AG09319 (cell line): ENCODE measurements at regions not wholly inside any gene's neighbourhood (a gene's known extent, or its start where the extent isn't known, plus 50 kb on each side); places are given as distances from the start of the nearest gene placed in this dataset.

Experiments used
- DNase-seq: peaks from one replicate; pipeline ENCODE4 v3.0.0-alpha.2; 2010; ENCODE audit warnings: low read depth; ENCODE audit errors: extremely low read depth
- TF ChIP-seq, protein P1 (sequence below): IDR thresholded peaks from 2 replicates; pipeline ENCODE4 v1.5.1; 2011; ENCODE audit warnings: low read depth, mild to moderate bottlenecking, inconsistent platforms, low read length, moderate library complexity

DNA sequence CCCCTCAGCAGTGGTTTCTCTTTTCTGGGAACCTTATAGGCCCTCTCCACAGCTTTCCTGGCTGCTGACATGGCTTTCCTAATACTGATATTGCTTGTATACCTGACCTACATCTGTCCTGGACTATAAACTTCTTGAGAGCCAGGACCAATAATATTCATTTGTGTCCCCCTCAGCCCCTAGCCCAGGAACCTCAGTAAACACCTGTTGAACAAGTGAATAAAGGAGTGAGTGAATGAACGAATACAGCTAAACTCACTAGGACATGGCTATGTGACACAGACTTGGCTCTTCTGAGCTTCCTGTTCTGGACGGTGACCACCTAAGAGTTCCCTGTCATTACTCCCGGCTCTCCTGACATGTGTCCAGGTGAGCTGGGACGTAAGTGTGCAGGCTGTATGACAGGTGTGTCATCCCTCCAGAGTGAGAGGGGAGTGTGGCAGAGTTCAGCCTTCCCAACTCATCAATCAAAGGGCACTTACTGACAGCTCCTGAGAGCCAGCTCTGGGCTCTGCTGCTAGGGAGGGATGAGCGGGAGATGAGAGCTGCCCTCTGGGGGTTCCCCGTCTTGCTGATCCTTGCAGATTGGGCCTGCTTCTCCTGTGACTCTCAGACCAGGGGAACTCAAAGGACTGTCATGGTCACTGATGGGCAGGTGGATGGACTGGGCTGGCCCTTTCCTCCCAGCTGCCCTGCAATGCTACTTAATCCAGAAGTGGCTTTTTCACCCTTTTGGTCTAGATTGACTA, 84.5 kb downstream of the HIF1AN start:
- TF ChIP-seq, protein P1, sequence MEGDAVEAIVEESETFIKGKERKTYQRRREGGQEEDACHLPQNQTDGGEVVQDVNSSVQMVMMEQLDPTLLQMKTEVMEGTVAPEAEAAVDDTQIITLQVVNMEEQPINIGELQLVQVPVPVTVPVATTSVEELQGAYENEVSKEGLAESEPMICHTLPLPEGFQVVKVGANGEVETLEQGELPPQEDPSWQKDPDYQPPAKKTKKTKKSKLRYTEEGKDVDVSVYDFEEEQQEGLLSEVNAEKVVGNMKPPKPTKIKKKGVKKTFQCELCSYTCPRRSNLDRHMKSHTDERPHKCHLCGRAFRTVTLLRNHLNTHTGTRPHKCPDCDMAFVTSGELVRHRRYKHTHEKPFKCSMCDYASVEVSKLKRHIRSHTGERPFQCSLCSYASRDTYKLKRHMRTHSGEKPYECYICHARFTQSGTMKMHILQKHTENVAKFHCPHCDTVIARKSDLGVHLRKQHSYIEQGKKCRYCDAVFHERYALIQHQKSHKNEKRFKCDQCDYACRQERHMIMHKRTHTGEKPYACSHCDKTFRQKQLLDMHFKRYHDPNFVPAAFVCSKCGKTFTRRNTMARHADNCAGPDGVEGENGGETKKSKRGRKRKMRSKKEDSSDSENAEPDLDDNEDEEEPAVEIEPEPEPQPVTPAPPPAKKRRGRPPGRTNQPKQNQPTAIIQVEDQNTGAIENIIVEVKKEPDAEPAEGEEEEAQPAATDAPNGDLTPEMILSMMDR: no peak
- no peak for DNase-seq

DNA sequence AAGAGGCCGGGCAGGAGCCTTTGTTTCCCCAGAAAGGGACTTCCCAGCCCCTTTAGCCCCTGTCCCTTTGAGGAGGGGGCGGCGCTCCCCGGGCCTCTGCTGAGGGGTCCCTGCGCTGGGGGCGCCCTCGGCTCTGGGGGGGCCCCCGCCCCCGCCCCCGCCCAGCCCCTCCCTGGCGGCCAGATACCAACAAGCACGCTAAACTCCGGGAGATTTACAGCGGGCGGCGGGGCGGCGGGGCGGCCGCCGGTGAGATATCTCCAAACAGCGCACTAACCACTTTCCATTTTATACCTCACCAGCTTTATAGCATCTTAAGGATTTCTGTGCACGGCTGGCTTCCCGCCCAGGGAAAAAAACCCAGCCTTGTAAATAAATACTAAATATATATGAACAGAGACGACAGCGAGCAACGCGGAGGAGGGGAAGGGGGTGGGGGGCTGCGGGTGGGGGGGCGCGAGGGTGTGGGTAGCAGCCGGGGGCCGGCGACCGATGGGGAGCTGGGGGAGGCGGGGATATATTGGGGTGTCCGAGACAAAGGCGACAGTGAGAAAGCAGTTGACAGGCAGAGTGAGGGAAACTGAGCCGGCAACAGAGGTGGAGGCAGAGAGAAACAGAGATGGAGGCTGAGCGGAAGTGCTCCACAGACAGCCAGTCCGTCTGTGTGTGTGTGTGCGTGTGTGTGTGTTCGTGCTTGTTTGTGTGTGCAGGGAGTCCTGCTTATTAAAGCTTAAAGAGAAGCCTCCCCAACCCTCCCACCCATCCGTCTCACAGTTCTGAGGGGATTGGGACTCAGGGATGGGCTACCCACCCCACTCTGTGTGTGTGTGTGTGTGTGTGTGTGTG, 85.8 kb downstream of the HIF1AN start:
- TF ChIP-seq, protein P1: no peak
- no peak for DNase-seq

DNA sequence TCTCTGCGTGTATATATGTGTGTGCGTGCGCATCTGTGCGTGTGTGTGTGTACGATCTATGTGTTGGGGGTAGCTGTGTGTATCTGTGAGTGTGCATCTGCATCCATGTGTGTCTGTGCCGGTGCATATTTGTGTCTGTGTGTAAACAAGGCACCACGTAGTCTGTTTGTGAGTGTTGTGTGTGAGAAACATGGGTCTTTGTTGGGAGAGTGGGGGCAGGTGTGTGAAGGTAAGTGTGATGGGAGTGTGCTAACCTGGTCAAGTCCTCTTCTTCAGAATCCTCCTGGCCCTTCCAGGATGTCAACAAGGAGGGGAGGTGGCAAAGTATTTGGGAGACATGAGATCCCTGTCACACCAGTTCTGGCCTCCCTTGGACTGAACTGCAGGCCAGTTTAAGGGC, 87.2 kb downstream of the HIF1AN start:
- TF ChIP-seq, protein P1: no peak
- DNase-seq: no peak

DNA sequence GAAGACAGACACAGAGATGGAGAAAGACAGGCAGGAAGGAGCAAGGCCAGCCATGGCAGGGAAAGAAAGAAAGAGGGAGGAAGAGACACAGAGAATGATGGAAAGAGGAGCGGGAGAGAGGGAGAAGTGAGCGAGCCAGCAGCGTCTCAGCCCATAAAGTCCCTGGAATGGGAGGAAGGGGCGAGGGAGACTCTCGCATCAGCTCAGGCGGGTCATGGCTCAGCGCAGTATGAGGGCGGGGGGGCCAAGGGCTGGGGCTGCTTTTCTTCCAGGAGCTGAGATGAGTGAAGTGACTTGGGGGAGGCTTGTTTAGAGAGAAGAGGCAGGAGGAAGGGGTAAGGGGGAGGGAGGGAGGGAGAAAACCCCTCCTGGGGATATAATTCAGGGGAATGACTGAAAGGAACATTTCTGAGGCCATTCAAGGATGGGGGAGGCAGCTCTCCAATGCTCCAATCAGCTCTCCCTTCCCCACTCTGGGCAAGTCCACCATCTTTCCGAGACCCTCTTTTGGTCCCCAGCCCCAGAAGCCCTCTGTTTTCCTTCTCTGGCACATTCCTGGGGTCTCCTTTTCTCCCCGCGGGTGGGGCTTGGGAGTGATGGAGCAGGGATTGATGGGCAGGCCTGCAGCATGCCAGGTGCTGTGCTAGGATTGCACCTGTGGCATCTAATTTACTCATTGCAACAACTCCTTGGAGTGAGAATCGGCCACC, 87.9 kb downstream of the HIF1AN start:
- TF ChIP-seq, protein P1: no peak
- DNase-seq: no peak

DNA sequence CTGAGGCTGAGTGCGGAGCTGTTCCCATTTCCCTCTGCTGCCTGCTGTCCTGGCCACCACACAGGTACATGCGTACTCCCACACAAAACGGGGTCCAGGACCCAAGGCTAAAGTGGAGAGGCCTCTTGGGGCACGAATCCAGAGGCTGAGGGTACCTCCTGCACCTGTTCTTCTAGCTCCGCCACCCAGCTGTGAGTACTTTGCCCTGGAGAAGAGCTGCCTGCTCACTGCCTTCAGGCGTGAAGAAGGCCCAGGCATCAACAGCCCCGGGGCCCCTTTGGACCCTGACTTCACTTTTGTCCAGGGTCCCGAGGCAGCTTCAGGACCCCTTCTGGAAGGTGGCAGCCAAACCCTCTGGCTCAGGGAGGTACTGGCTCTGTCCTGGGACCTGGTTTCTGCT, 88.6 kb downstream of the HIF1AN start:
- TF ChIP-seq, protein P1: no peak
- DNase-seq: no peak

DNA sequence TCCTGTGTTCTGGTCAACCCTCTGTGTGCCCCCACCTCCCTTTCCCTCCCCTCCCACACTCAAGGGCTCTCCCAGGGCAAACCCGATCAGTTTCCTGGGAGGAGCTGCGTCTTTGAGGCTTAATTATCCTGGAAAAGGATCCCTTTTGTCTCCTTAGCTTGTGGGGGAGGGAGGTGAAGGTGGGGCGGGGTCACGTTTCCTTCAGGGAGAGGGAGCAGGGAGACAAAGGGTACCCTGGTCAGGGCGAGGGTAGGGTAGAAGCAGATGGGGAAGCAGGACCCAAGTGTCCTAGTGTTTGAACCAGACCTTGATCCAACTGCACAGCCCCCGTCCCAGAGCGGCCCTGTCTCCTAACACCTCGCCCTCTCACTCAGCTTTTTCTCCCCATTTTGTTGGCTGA, 90.1 kb downstream of the HIF1AN start:
- TF ChIP-seq, protein P1: no peak
- DNase-seq: no peak
